Neural cell (in vitro differentiated cells): ENCODE measurements at regions not wholly inside any gene's neighbourhood (a gene's known extent, or its start where the extent isn't known, plus 50 kb on each side); places are given as distances from the start of the nearest gene placed in this dataset.

ENCODE experiments used
- H2AFZ ChIP-seq: fragments of 200-600, 300-800 bp; sonication (generic), shearing (Covaris generic); 2 replicates; pipeline ENCODE4 v1.6.0; 2014; ENCODE audit warnings: low read depth, mild to moderate bottlenecking, antibody characterized with exemption, low read length, moderate library complexity
- H3F3A ChIP-seq: fragments of 200-600 bp; shearing (Covaris generic); 2 replicates; pipeline ENCODE4 v1.6.1; 2016; ENCODE audit warnings: mild to moderate bottlenecking, moderate library complexity, mixed read lengths, antibody characterized with exemption, low read length; ENCODE audit not compliant: insufficient read depth, poor library complexity, severe bottlenecking
- H3K27ac ChIP-seq: fragments of 200-600, 300-800 bp; sonication (generic), shearing (Covaris generic); 2 replicates; pipeline ENCODE4 v1.5.1; 2014; ENCODE audit warnings: mild to moderate bottlenecking, low read length, moderate library complexity
- H3K27me3 ChIP-seq: fragments of 300-800, 200-600 bp; sonication (generic), shearing (Covaris generic); 2 replicates; pipeline ENCODE4 v1.6.0; 2014; ENCODE audit warnings: mild to moderate bottlenecking, low read depth, low read length, moderate library complexity; ENCODE audit not compliant: insufficient read depth
- H3K36me3 ChIP-seq: fragments of 300-800, 200-600 bp; sonication (generic), shearing (Covaris generic); 2 replicates; pipeline ENCODE4 v1.5.1; 2014; ENCODE audit warnings: mild to moderate bottlenecking, antibody characterized with exemption, low read length, moderate library complexity; ENCODE audit not compliant: insufficient read depth
- H3K4me2 ChIP-seq: fragments of 300-800, 200-600 bp; sonication (generic), shearing (Covaris generic); 2 replicates; pipeline ENCODE4 v1.6.0; 2014; ENCODE audit warnings: mild to moderate bottlenecking, low read length
- H3K4me3 ChIP-seq: fragments of 300-800, 200-600 bp; sonication (generic), shearing (Covaris generic); 2 replicates; pipeline ENCODE4 v1.5.1; 2014; ENCODE audit warnings: mild to moderate bottlenecking, low read length, moderate library complexity
- H3K79me2 ChIP-seq: fragments of 200-600 bp; shearing (Covaris generic); replicated peaks from 2 replicates; pipeline ENCODE4 v1.6.0; 2014; ENCODE audit warnings: mild to moderate bottlenecking, low read length, moderate library complexity; ENCODE audit not compliant: insufficient read depth
- H3K9ac ChIP-seq: fragments of 300-800, 200-600 bp; sonication (generic), shearing (Covaris generic); 2 replicates; pipeline ENCODE4 v1.6.1; 2016; ENCODE audit warnings: mild to moderate bottlenecking, low read length, mixed read lengths
- H3K9me2 ChIP-seq: fragments of 200-600 bp; shearing (Covaris generic); 2 replicates; pipeline ENCODE4 v1.6.1; 2016; ENCODE audit warnings: mild to moderate bottlenecking, low read length, mixed read lengths; ENCODE audit not compliant: insufficient read depth
- H3K9me3 ChIP-seq: fragments of 200-600, 300-800 bp; sonication (generic), shearing (Covaris generic); 2 replicates; pipeline ENCODE4 v1.6.1; 2016; ENCODE audit warnings: mild to moderate bottlenecking, mixed run types, low read length, moderate library complexity, mixed read lengths
- H4K20me1 ChIP-seq: fragments of 200-600 bp; shearing (Covaris generic); 2 replicates; pipeline ENCODE4 v1.6.1; 2016; ENCODE audit warnings: mild to moderate bottlenecking, mixed run types; ENCODE audit not compliant: insufficient read depth
- EP300 ChIP-seq: fragments of 450-650 bp; conservative IDR thresholded peaks from 2 replicates; pipeline ENCODE4 v1.6.1; 2014; ENCODE audit warnings: antibody characterized with exemption, mild to moderate bottlenecking, moderate library complexity; ENCODE audit not compliant: poor library complexity, severe bottlenecking
- EZH2 ChIP-seq: fragments of 200-600, 300-800 bp; shearing (Covaris generic), sonication (generic); IDR thresholded peaks from 2 replicates; pipeline ENCODE4 v1.6.1; 2014; ENCODE audit warnings: antibody characterized with exemption, low read length, borderline replicate concordance, mild to moderate bottlenecking; ENCODE audit not compliant: insufficient read depth, poor library complexity, severe bottlenecking
- MXI1 ChIP-seq: fragments of 450-650 bp; conservative IDR thresholded peaks from 2 replicates; pipeline ENCODE4 v1.6.1; 2014; ENCODE audit warnings: antibody characterized with exemption, mild to moderate bottlenecking; ENCODE audit not compliant: poor library complexity, severe bottlenecking
- POLR2AphosphoS5 ChIP-seq: IDR thresholded peaks from 2 replicates; pipeline ENCODE4 v1.6.1; 2012
- RAD21 ChIP-seq: fragments of 450-650 bp; conservative IDR thresholded peaks from 2 replicates; pipeline ENCODE4 v1.6.1; 2014; ENCODE audit warnings: antibody characterized with exemption, mild to moderate bottlenecking, moderate library complexity
- SMC3 ChIP-seq: fragments of 450-650 bp; conservative IDR thresholded peaks from 2 replicates; pipeline ENCODE4 v1.6.1; 2014; ENCODE audit warnings: antibody characterized with exemption, mild to moderate bottlenecking, moderate library complexity; ENCODE audit not compliant: poor library complexity
- TAF1 ChIP-seq: IDR thresholded peaks from 2 replicates; pipeline ENCODE4 v1.6.1; 2012; ENCODE audit warnings: low read depth
- TF ChIP-seq, protein P1 (sequence below): IDR thresholded peaks from 2 replicates; pipeline ENCODE4 v1.6.1; 2012; ENCODE audit warnings: borderline replicate concordance
- TF ChIP-seq, protein P2 (sequence below): fragments of 450-650 bp; IDR thresholded peaks from 2 replicates; pipeline ENCODE4 v1.5.1; 2014; ENCODE audit warnings: antibody characterized with exemption, mild to moderate bottlenecking, moderate library complexity; ENCODE audit not compliant: poor library complexity, severe bottlenecking

DNA sequence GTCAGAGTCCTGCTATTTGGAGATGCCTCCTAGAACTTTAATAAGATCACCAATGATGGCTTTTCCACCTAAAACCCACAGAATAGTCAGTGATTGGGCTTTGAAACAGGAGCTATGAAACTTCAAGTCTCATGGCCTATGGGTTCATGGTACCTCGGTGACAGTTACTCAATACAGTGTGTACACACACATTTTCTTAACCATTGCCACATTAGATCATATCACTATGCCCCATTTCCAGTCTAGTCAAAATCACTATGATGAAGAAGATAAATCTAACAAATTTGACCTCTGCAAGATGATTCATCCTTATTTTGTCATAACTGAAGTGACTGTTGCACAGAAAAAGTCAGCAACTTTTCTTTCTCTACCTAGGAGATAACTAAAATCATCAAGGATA is 86.8 kb upstream of the OR13F1 start:
- H2AFZ ChIP-seq: no peak overlapping the region

DNA sequence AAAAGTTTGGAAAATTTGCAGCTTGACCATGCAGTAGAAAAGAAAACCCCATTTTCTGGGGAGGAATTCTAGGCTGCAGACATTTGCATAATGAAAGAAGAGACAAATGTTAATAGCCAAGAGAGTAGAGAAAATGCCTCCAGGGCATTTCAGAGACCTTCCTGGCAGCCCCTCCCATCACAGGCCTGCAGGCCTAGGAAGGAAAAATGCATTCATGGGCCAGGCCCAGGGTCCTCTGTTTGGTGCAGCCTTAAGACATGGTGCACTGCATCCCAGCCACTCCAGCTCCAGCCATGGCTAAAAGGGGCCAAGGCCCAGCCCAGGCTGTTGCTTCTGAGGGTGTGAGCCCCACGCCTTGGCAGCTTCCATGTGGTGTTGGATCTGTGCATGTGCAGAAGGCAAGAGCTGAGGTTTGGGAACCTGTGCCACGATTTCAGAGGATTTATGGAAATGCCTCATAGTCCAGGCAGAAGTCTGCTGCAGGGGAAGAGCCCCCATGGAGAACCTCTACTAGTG is 75.0 kb upstream of the OR13F1 start:
- Histone ChIP-seq H3K9me3 (peaks cover 8% of the 10 kb centered on the region), H3K9ac (no peak overlapping the region), H4K20me1 (no peaks in the 10 kb centered on the region), H3F3A (no peaks in the 10 kb centered on the region), H3K4me2 (no peak overlapping the region), H3K9me2 (no peaks in the 10 kb centered on the region), H2AFZ (no peak overlapping the region), H3K79me2 (no peaks in the 10 kb centered on the region), H3K27ac (no peak overlapping the region), H3K4me3 (no peak overlapping the region), H3K27me3 (no peaks in the 10 kb centered on the region), H3K36me3 (no peaks in the 10 kb centered on the region)
- TF ChIP-seq EZH2: no peak
- TF ChIP-seq, protein P1, sequence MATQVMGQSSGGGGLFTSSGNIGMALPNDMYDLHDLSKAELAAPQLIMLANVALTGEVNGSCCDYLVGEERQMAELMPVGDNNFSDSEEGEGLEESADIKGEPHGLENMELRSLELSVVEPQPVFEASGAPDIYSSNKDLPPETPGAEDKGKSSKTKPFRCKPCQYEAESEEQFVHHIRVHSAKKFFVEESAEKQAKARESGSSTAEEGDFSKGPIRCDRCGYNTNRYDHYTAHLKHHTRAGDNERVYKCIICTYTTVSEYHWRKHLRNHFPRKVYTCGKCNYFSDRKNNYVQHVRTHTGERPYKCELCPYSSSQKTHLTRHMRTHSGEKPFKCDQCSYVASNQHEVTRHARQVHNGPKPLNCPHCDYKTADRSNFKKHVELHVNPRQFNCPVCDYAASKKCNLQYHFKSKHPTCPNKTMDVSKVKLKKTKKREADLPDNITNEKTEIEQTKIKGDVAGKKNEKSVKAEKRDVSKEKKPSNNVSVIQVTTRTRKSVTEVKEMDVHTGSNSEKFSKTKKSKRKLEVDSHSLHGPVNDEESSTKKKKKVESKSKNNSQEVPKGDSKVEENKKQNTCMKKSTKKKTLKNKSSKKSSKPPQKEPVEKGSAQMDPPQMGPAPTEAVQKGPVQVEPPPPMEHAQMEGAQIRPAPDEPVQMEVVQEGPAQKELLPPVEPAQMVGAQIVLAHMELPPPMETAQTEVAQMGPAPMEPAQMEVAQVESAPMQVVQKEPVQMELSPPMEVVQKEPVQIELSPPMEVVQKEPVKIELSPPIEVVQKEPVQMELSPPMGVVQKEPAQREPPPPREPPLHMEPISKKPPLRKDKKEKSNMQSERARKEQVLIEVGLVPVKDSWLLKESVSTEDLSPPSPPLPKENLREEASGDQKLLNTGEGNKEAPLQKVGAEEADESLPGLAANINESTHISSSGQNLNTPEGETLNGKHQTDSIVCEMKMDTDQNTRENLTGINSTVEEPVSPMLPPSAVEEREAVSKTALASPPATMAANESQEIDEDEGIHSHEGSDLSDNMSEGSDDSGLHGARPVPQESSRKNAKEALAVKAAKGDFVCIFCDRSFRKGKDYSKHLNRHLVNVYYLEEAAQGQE: no peak
- TF ChIP-seq TAF1: no peak
- TF ChIP-seq EP300: no peak
- TF ChIP-seq SMC3: no peak
- TF ChIP-seq POLR2AphosphoS5: no peak
- no peak for TF ChIP-seq RAD21
- TF ChIP-seq, protein P2, sequence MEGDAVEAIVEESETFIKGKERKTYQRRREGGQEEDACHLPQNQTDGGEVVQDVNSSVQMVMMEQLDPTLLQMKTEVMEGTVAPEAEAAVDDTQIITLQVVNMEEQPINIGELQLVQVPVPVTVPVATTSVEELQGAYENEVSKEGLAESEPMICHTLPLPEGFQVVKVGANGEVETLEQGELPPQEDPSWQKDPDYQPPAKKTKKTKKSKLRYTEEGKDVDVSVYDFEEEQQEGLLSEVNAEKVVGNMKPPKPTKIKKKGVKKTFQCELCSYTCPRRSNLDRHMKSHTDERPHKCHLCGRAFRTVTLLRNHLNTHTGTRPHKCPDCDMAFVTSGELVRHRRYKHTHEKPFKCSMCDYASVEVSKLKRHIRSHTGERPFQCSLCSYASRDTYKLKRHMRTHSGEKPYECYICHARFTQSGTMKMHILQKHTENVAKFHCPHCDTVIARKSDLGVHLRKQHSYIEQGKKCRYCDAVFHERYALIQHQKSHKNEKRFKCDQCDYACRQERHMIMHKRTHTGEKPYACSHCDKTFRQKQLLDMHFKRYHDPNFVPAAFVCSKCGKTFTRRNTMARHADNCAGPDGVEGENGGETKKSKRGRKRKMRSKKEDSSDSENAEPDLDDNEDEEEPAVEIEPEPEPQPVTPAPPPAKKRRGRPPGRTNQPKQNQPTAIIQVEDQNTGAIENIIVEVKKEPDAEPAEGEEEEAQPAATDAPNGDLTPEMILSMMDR: no peak
- TF ChIP-seq MXI1: no peak

More for the DNA sequence above, 86.8 kb upstream of the OR13F1 start:
- no peak overlapping the region for H3K9ac ChIP-seq
- H3K4me3 ChIP-seq: no peak overlapping the region
- H3K9me2 ChIP-seq: no peaks in the 10 kb centered on the region
- H3K27me3 ChIP-seq: no peaks in the 10 kb centered on the region
- no peaks in the 10 kb centered on the region for H3K79me2 ChIP-seq
- no peaks in the 10 kb centered on the region for H3K9me3 ChIP-seq
- no peaks in the 10 kb centered on the region for H3F3A ChIP-seq
- H3K4me2 ChIP-seq: no peak overlapping the region
- no peaks in the 10 kb centered on the region for H3K36me3 ChIP-seq
- TF ChIP-seq EP300 (no peak), SMC3 (no peak), RAD21 (no peak), TAF1 (no peak), MXI1 (no peak)
- TF ChIP-seq, protein P2: no peak
- TF ChIP-seq, protein P1: no peak
- no peak overlapping the region for H3K27ac ChIP-seq
- H4K20me1 ChIP-seq: no peaks in the 10 kb centered on the region
